ENCODE measurements at regions not wholly inside any gene's neighbourhood (a gene's known extent, or its start where the extent isn't known, plus 50 kb on each side); places are given as distances from the start of the nearest gene placed in this dataset.

DNA sequence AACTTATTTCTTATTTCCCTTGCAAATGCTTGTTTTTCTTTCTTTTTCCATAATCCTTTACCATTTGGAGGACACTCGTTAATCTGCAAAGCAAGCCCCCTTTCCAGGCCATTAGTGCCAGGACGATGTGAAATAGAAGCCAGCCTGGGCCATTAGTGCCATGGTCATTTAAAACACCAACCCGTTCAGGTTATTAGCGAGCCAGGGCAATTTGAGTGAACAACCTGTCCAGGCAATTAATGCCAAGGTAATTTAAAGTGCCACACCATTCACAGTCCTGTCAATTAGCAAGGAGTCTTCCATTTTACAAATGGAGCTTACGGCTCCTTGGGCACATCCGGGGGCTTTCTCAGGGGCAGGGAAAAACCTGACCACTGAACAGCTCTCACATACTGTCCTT is 370.6 kb downstream of the HRH4 start:
- Histone ChIP-seq H3K14ac (ENCODE audit: insufficient read length) (no peak overlapping the region), H2AFZ (ENCODE audit: low read length) (no peak overlapping the region), H4K91ac (replicated peaks; ENCODE audit: insufficient read length, low read length) (no peak overlapping the region), H2AK5ac (ENCODE audit: low read depth, low read length) (no peak overlapping the region), H2BK20ac (ENCODE audit: low read length) (no peak overlapping the region), H2BK120ac (replicated peaks; ENCODE audit: low read depth, low read length) (no peak overlapping the region), H3K23me2 (ENCODE audit: low read depth, low read length) (no peaks in the 10 kb centered on the region; the same call in 1 of the 2 replicates), H3K18ac (ENCODE audit: extremely low read depth, low read length) (no peak overlapping the region), H3K36me3 (ENCODE audit: control insufficient read depth in 2 of 4, insufficient read depth in 4 of 4, low read length in 3 of 4) (no peaks in the 10 kb centered on the region), H2BK12ac (ENCODE audit: low read depth, low read length) (no peak overlapping the region), H4K5ac (ENCODE audit: insufficient read length, low read depth, low read length) (no peak overlapping the region), H3K4me3 (ENCODE audit: extremely low read depth in 1 of 4, insufficient read depth in 2 of 4, low read depth in 3 of 4, low read length in 4 of 4) (no peak overlapping the region), H3K27me3 (replicated peaks in 1 of 4; ENCODE audit: control insufficient read depth in 3 of 4, extremely low read depth in 1 of 4, insufficient read depth in 3 of 4, low read length in 3 of 4) (no peaks in the 10 kb centered on the region), H3K56ac (replicated peaks; ENCODE audit: insufficient read length, low read depth, low read length) (no peak overlapping the region), H3K9me3 (ENCODE audit: insufficient read depth in 2 of 2, low read depth in 1 of 2, low read length in 1 of 2) (no peaks in the 10 kb centered on the region), H3K4me1 (replicated peaks in 1 of 4; ENCODE audit: control insufficient read depth in 3 of 4, insufficient read depth in 4 of 4, low read length in 3 of 4) (peaks cover 1 to 26% (median 16%) of the 10 kb centered on the region in 4 experiments), H3K9ac (replicated peaks in 1 of 4; ENCODE audit: extremely low read depth in 1 of 4, low read depth in 3 of 4, low read length in 3 of 4) (no peak overlapping the region), H4K20me1 (replicated peaks in 1 of 2; ENCODE audit: control insufficient read depth in 1 of 2, insufficient read depth in 2 of 2, low read length in 2 of 2) (no peaks in the 10 kb centered on the region), H3K79me1 (ENCODE audit: low read depth, low read length) (no peaks in the 10 kb centered on the region), H3K23ac (ENCODE audit: insufficient read length) (no peak overlapping the region), H2BK5ac (ENCODE audit: low read depth, low read length) (no peak overlapping the region), H3K4ac (replicated peaks; ENCODE audit: insufficient read length, low read depth, low read length) (no peak overlapping the region), H4K8ac (ENCODE audit: extremely low read depth, insufficient read depth, low read length) (no peak overlapping the region), H2BK15ac (ENCODE audit: low read length) (no peak overlapping the region), H3K79me2 (ENCODE audit: control insufficient read depth in 1 of 2, insufficient read depth in 2 of 2, low read length in 2 of 2) (no peaks in the 10 kb centered on the region), H3K27ac (ENCODE audit: low read depth, low read length) (no peak overlapping the region), H3K4me2 (ENCODE audit: insufficient read depth in 1 of 2, low read depth in 2 of 2, low read length in 2 of 2) (no peak overlapping the region)
- DNase-seq (ENCODE audit: low read depth in 1 of 2, low spot score in 2 of 2) (no peak), FAIRE-seq (no peak)
- no peak for TF ChIP-seq EP300 (IDR thresholded peaks at IDR 0.05; ENCODE audit: borderline replicate concordance in 1 of 2, low read depth in 2 of 2, low read length in 2 of 2)
- CTCF ChIA-PET (ENCODE audit: partially characterized antibody), result interaction anchor here (0.7 kb wide), 1 partner anchor 10 kb away, joined by 3 read pairs; no protein-coding TSS in a partner anchor
- POLR2A ChIA-PET (ENCODE audit: partially characterized antibody), result no interaction called here
- WGBS, 2 experiments (ENCODE audit: extremely low coverage in 1 of 2, insufficient coverage in 1 of 2, insufficient read length in 1 of 2, insufficient replicate concordance in 2 of 2, low coverage in 1 of 2, low lambda C conversion rate in 2 of 2, missing lambda C conversion rate in 1 of 2), result 90% methylated on average over 6 of the region's 6 CpGs; no CpG with 5 or more reads in 1 of the 2 experiments
